ENCODE measurements at regions not wholly inside any gene's neighbourhood (a gene's known extent, or its start where the extent isn't known, plus 50 kb on each side); places are given as distances from the start of the nearest gene placed in this dataset.

DNA sequence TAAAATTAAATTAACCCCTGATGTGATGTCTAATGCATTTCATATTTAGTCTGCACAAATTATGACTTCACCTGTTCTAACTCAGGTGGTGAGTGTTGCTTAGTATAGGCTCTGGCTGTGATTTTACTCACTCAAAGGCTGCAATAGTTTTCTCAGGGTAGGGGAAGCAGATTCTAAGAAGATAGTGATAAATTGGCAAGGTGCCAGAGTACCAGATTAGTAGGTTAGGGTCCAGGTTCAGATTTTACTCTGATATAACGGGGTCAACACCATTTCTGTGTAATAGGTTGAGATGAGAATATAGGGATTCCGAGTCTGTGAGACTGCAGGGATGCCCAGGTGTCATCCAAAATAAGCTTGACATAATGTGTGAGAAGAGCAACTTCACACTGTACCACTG lies 1049.6 kb downstream of the STIM2 start:
- TF ChIP-seq, protein P1, sequence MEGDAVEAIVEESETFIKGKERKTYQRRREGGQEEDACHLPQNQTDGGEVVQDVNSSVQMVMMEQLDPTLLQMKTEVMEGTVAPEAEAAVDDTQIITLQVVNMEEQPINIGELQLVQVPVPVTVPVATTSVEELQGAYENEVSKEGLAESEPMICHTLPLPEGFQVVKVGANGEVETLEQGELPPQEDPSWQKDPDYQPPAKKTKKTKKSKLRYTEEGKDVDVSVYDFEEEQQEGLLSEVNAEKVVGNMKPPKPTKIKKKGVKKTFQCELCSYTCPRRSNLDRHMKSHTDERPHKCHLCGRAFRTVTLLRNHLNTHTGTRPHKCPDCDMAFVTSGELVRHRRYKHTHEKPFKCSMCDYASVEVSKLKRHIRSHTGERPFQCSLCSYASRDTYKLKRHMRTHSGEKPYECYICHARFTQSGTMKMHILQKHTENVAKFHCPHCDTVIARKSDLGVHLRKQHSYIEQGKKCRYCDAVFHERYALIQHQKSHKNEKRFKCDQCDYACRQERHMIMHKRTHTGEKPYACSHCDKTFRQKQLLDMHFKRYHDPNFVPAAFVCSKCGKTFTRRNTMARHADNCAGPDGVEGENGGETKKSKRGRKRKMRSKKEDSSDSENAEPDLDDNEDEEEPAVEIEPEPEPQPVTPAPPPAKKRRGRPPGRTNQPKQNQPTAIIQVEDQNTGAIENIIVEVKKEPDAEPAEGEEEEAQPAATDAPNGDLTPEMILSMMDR (IDR thresholded peaks at IDR 0.05; ENCODE audit: control insufficient read depth, extremely low read depth, insufficient read depth) = no peak
- no peak for DNase-seq (ENCODE audit: low read depth)
- no peak overlapping the region for H3K4me3 ChIP-seq (ENCODE audit: low read depth, low read length)

DNA sequence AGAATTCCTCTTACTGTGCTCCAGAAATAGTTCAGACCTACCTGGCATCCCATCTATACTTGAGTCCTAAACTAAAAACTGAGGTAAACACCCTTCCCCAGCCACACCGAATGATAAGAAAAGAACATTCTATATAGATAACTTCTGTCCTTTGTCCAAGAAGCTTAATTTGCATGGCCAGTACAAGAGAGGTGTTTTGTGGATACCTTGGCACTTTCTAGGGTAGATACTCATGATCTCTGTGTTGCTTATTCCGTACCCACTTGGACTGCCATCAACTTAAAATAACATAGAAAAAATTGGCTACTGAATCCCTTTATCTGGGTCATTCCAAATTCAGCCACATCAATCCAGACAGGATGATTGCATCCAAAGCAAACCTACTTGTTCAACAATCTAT lies 1050.4 kb downstream of the STIM2 start:
- TF ChIP-seq, protein P1 (IDR thresholded peaks at IDR 0.05; ENCODE audit: control insufficient read depth, extremely low read depth, insufficient read depth) = no peak
- no peak for DNase-seq (ENCODE audit: low read depth)
- no peak overlapping the region for H3K4me3 ChIP-seq (ENCODE audit: low read depth, low read length)

DNA sequence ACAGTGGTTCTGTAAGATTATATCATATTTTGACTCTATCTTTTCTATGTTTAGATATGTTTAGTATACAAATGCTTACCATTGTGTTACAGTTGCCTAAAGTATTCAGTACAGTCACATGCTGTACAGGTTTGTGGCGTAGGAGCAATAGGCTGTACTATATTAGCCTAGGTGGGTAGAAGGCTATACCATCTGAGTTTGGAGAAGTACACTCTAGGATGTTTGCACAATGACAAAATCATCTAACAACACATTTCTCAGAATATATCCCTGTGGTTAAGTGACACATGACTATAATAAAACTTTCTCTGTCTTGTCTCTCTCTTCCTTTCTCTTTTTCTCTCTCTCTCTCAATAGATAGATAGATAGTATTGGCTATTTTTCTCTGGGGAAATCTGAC lies 1053.1 kb downstream of the STIM2 start:
- TF ChIP-seq, protein P1 (IDR thresholded peaks at IDR 0.05; ENCODE audit: control insufficient read depth, extremely low read depth, insufficient read depth) = no peak
- DNase-seq (ENCODE audit: low read depth) = no peak
- H3K4me3 ChIP-seq (ENCODE audit: low read depth, low read length) = no peak overlapping the region

DNA sequence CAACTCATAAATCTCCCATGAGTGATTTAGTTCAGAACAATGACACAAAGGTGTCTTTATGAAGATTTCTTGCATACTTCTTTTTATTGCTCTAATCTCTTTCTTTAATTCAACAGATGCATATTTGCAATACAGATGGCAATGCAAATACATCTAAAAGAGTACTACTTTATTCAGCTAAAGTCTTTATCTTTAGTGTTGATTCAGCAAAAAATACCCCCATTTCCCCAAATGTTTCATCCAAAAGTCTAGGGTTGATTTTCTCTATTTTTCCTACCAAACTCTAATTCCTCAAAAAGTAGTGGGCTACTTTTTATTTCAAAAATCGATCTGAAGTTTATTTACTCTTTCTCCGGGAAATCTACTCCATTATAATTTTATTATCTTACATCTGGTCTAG lies 1055.2 kb downstream of the STIM2 start:
- no peak for DNase-seq (ENCODE audit: low read depth)
- TF ChIP-seq, protein P1 (IDR thresholded peaks at IDR 0.05; ENCODE audit: control insufficient read depth, extremely low read depth, insufficient read depth) = no peak
- no peak overlapping the region for H3K4me3 ChIP-seq (ENCODE audit: low read depth, low read length)

DNA sequence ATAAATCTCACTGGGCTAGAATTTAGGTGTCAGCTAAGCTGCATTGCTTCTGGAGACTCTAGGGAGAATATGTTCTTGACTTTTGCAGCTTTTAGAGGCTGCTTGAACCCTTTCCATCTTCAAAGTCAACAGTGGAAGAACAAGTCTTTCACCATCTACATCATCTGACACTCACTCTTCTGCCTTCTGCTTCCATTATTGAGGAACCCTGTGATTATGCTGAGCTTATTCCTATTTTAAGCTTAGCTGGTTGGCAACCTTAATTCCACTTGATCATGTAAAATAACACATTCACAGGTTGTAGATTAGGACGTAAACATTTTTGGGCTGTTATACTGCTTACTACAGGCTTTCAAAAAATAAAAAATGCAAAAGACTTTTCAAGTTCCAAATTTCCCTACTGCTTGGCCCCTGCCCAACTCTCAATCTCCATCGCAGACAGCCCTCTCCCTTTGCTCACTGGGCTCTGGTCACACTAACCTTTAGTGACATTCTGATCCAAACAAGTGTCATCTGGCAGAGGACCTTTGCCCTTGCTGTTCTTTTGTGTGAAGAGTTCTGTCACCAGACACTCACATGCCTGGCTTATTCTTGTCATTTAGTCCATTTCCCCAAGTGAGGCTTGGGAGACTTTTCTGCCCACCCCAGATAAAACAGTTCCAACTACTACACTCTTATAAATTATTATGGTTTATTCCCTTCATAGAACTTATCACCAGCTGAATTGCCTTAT lies 1056.0 kb downstream of the STIM2 start:
- DNase-seq (ENCODE audit: low read depth) = no peak
- H3K4me3 ChIP-seq (ENCODE audit: low read depth, low read length) = no peak overlapping the region
- TF ChIP-seq, protein P1 (IDR thresholded peaks at IDR 0.05; ENCODE audit: control insufficient read depth, extremely low read depth, insufficient read depth) = no peak

DNA sequence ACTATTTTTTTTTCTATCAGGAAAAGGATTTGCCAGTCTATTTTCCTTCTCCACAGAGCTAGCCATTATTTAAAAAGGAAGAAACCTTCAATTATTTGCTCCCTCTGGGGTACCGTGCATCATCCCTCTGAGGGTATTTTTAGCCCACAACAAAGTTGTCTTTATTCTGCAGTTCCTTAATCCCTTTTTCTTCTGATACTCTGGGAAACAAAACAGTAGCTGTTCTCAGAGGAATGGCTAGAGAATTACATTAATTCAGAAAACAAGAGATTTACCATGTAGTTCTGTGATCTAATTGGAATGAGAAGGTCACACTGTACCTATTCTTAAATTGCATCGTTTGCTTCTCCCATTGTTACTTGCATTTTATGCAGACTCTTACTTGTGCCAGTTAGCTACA lies 1056.7 kb downstream of the STIM2 start:
- no peak for DNase-seq (ENCODE audit: low read depth)

More for the DNA sequence above, 1056.7 kb downstream of the STIM2 start:
- H3K4me3 ChIP-seq (ENCODE audit: low read depth, low read length) = no peak overlapping the region
- TF ChIP-seq, protein P1 (IDR thresholded peaks at IDR 0.05; ENCODE audit: control insufficient read depth, extremely low read depth, insufficient read depth) = no peak

Measured in LNCaP clone FGC (cell line).